ENCODE measurements at regions not wholly inside any gene's neighbourhood (a gene's known extent, or its start where the extent isn't known, plus 50 kb on each side); places are given as distances from the start of the nearest gene placed in this dataset.

DNA sequence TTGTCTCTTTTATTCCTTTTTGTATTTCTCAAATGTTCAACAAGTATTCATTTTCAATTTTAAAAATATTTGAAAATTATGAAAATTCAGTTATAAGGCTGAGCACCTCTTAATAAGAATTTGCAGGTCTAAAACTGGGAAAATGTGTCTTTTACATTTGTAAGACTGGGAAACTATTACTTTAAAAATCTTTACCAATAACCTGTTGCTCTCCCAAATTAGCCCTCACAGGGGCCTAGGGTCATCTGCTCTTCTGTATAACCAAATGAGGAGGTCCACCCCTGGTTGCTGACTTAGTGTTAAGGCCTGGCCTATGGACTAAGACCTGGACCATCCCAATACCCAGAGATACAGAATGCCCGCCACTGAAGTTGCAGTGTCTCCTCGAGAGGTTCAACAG lies 280.5 kb downstream of the PLPP3 start:
- H2BK15ac ChIP-seq (ENCODE audit: low read length), result no peak overlapping the region
- H2BK20ac ChIP-seq (ENCODE audit: low read length), result no peak overlapping the region
- no peak for FAIRE-seq
- H3K27me3 ChIP-seq (replicated peaks in 1 of 4; ENCODE audit: control insufficient read depth in 3 of 4, extremely low read depth in 1 of 4, insufficient read depth in 3 of 4, low read length in 3 of 4), result no peaks in the 10 kb centered on the region
- H3K9me3 ChIP-seq (ENCODE audit: insufficient read depth in 2 of 2, low read depth in 1 of 2, low read length in 1 of 2), result no peaks in the 10 kb centered on the region
- H3K18ac ChIP-seq (ENCODE audit: extremely low read depth, low read length), result no peak overlapping the region
- H3K23ac ChIP-seq (ENCODE audit: insufficient read length), result no peak overlapping the region
- no peak overlapping the region for H2BK5ac ChIP-seq (ENCODE audit: low read depth, low read length)
- H4K91ac ChIP-seq (replicated peaks; ENCODE audit: insufficient read length, low read length), result no peak overlapping the region
- no peaks in the 10 kb centered on the region for H4K20me1 ChIP-seq (replicated peaks in 1 of 2; ENCODE audit: control insufficient read depth in 1 of 2, insufficient read depth in 2 of 2, low read length in 2 of 2)
- H3K56ac ChIP-seq (replicated peaks; ENCODE audit: insufficient read length, low read depth, low read length), result no peak overlapping the region
- no peaks in the 10 kb centered on the region; a peak in 2 of 7 replicates for H3K4me1 ChIP-seq (replicated peaks in 1 of 4; ENCODE audit: control insufficient read depth in 3 of 4, insufficient read depth in 4 of 4, low read length in 3 of 4)
- ChIA-PET POLR2A (ENCODE audit: partially characterized antibody) (no interaction called here), CTCF (ENCODE audit: partially characterized antibody) (no interaction called here)
- no peak for DNase-seq (ENCODE audit: low read depth in 1 of 2, low spot score in 2 of 2)
- H3K4me3 ChIP-seq (ENCODE audit: extremely low read depth in 1 of 4, insufficient read depth in 2 of 4, low read depth in 3 of 4, low read length in 4 of 4), result no peak overlapping the region
- no peak overlapping the region for H3K4ac ChIP-seq (replicated peaks; ENCODE audit: insufficient read length, low read depth, low read length)
- H2AK5ac ChIP-seq (ENCODE audit: low read depth, low read length), result no peak overlapping the region
- H3K27ac ChIP-seq (ENCODE audit: low read depth, low read length), result no peak overlapping the region
- no peaks in the 10 kb centered on the region for H3K36me3 ChIP-seq (ENCODE audit: control insufficient read depth in 2 of 4, insufficient read depth in 4 of 4, low read length in 3 of 4)
- H2BK12ac ChIP-seq (ENCODE audit: low read depth, low read length), result no peak overlapping the region
- H3K4me2 ChIP-seq (ENCODE audit: insufficient read depth in 1 of 2, low read depth in 2 of 2, low read length in 2 of 2), result no peak overlapping the region
- no peak overlapping the region for H3K14ac ChIP-seq (ENCODE audit: insufficient read length)
- no peaks in the 10 kb centered on the region for H3K79me2 ChIP-seq (ENCODE audit: control insufficient read depth in 1 of 2, insufficient read depth in 2 of 2, low read length in 2 of 2)
- no peaks in the 10 kb centered on the region; the same call in 1 of the 2 replicates for H3K23me2 ChIP-seq (ENCODE audit: low read depth, low read length)
- WGBS, 2 experiments (ENCODE audit: extremely low coverage in 1 of 2, insufficient coverage in 1 of 2, insufficient read length in 1 of 2, insufficient replicate concordance in 2 of 2, low coverage in 1 of 2, low lambda C conversion rate in 2 of 2, missing lambda C conversion rate in 1 of 2), result 95% methylated on average over 2 of the region's 2 CpGs; no CpG with 5 or more reads in 1 of the 2 experiments
- no peaks in the 10 kb centered on the region for H3K79me1 ChIP-seq (ENCODE audit: low read depth, low read length)
- no peak overlapping the region for H4K5ac ChIP-seq (ENCODE audit: insufficient read length, low read depth, low read length)
- no peak overlapping the region for H2AFZ ChIP-seq (ENCODE audit: low read length)
- no peak overlapping the region for H4K8ac ChIP-seq (ENCODE audit: extremely low read depth, insufficient read depth, low read length)
- no peak overlapping the region for H2BK120ac ChIP-seq (replicated peaks; ENCODE audit: low read depth, low read length)
- H3K9ac ChIP-seq (replicated peaks in 1 of 4; ENCODE audit: extremely low read depth in 1 of 4, low read depth in 3 of 4, low read length in 3 of 4), result no peak overlapping the region
- TF ChIP-seq TAF1 (IDR thresholded peaks at IDR 0.05; ENCODE audit: low read depth, low read length) (no peak), NANOG (IDR thresholded peaks at IDR 0.05; ENCODE audit: insufficient read depth, low read depth, low read length, poor library complexity, severe bottlenecking) (no peak), GABPA (IDR thresholded peaks at IDR 0.05; ENCODE audit: borderline replicate concordance, insufficient read depth, low read length) (no peak), SRF (IDR thresholded peaks at IDR 0.05; ENCODE audit: low read depth, low read length) (no peak)
- TF ChIP-seq, protein P1, sequence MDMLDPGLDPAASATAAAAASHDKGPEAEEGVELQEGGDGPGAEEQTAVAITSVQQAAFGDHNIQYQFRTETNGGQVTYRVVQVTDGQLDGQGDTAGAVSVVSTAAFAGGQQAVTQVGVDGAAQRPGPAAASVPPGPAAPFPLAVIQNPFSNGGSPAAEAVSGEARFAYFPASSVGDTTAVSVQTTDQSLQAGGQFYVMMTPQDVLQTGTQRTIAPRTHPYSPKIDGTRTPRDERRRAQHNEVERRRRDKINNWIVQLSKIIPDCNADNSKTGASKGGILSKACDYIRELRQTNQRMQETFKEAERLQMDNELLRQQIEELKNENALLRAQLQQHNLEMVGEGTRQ (IDR thresholded peaks at IDR 0.05; ENCODE audit: low read length), result no peak
